Duodenal mucosa (tissue), 2 donors: ENCODE measurements at regions not wholly inside any gene's neighbourhood (a gene's known extent, or its start where the extent isn't known, plus 50 kb on each side); places are given as distances from the start of the nearest gene placed in this dataset.

Experiments used
- H3K27ac ChIP-seq: one replicate; pipeline ENCODE4 v1.7.0; 2013; ENCODE audit warnings: low read depth, low read length
- H3K27me3 ChIP-seq, 2 donors: one replicate each; pipeline ENCODE4 v1.7.0; 2013; ENCODE audit warnings: low read length in 2 of 2, control low read depth in 1 of 2; ENCODE audit not compliant: insufficient read depth in 2 of 2, control insufficient read depth in 1 of 2
- H3K36me3 ChIP-seq, 2 donors: one replicate each; pipeline ENCODE4 v1.7.0; 2013; ENCODE audit warnings: low read length in 2 of 2, control low read depth in 1 of 2; ENCODE audit not compliant: insufficient read depth in 2 of 2, control insufficient read depth in 1 of 2
- H3K4me1 ChIP-seq, 2 donors: one replicate each; pipeline ENCODE4 v1.7.0; 2013; ENCODE audit warnings: low read length in 2 of 2, control low read depth in 1 of 2; ENCODE audit not compliant: insufficient read depth in 2 of 2, control insufficient read depth in 1 of 2
- H3K4me3 ChIP-seq, 2 donors: one replicate each; pipeline ENCODE4 v1.7.0; 2013; ENCODE audit warnings: low read length in 2 of 2, low read depth in 1 of 2
- H3K9ac ChIP-seq, 2 donors: one replicate each; pipeline ENCODE4 v1.7.0; 2013; ENCODE audit warnings: low read length in 2 of 2, low read depth in 1 of 2
- H3K9me3 ChIP-seq, 2 donors: one replicate each; pipeline ENCODE4 v1.7.0; 2013; ENCODE audit warnings: low read length in 2 of 2, control low read depth in 1 of 2; ENCODE audit not compliant: control insufficient read depth in 1 of 2

DNA sequence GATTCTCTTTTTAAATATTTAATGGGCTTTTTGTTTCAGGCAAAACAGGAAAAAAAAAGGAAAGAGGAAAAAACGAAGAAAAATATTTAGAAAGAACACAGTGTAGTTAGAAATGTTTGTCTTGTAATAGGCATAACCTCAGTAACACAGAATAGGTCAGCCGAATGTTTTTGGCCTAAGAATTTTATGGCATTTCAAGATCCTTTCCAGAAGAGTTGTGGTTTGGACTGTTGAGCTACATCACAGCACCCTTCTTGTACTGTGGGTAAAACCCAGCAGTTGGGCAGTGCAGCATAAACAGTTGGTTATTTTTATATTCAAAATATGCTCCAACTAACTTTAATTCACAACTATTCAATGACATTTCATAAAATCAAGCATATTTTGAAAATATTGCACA lies 474.4 kb upstream of the AGTR1 start:
- no peak overlapping the region for H3K4me3 ChIP-seq
- H3K9me3 ChIP-seq, result no peaks in the 10 kb centered on the region
- H3K4me1 ChIP-seq, result no peaks in the 10 kb centered on the region
- no peaks in the 10 kb centered on the region for H3K36me3 ChIP-seq
- H3K27me3 ChIP-seq, result no peaks in the 10 kb centered on the region
- H3K9ac ChIP-seq, result no peak overlapping the region
- no peak overlapping the region for H3K27ac ChIP-seq

DNA sequence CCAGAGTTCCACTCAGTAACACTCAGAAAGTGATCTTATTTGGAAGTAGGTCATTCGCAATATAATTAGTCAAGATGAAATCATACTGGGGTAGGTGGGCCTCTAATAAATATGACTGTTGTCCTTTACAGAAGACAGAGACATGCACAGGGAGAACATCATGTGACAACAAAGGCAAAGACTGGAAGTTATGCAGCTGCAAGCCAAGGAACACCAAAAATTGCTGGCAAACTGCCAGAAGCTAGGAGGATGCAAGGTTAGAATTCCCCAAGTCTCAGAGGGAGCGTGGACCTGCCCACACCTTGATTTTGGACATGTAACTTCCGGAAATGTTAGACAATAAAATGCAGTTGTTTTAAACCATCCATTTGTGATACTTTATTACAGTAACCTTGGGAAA lies 471.5 kb upstream of the AGTR1 start:
- H3K4me3 ChIP-seq, result no peak overlapping the region
- no peak overlapping the region for H3K9ac ChIP-seq
- no peaks in the 10 kb centered on the region for H3K9me3 ChIP-seq
- no peaks in the 10 kb centered on the region for H3K36me3 ChIP-seq
- no peaks in the 10 kb centered on the region for H3K4me1 ChIP-seq
- no peaks in the 10 kb centered on the region for H3K27me3 ChIP-seq
- no peak overlapping the region for H3K27ac ChIP-seq

DNA sequence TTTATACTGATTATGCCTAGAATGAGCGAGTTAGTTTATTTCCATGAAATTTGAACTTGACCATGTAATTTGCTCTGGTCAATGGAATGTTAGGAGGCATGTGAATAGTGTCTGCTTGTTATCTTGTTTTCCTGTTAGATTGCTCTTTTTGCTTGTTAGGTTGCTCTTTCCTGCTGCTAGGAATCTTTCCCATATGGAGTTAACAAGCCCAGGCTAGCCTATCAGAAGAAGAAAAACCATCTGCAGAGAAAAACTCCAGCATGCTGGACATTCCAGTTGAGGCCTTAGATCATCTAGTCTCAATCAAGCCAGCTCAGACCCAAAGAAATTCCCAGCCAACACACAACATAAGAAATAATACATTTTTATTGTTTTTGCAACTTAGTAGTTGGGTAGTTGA lies 470.2 kb upstream of the AGTR1 start:
- Histone ChIP-seq H3K9ac (no peak overlapping the region), H3K27ac (no peak overlapping the region), H3K4me1 (no peaks in the 10 kb centered on the region), H3K27me3 (no peaks in the 10 kb centered on the region), H3K4me3 (no peak overlapping the region), H3K36me3 (no peaks in the 10 kb centered on the region), H3K9me3 (no peaks in the 10 kb centered on the region)

DNA sequence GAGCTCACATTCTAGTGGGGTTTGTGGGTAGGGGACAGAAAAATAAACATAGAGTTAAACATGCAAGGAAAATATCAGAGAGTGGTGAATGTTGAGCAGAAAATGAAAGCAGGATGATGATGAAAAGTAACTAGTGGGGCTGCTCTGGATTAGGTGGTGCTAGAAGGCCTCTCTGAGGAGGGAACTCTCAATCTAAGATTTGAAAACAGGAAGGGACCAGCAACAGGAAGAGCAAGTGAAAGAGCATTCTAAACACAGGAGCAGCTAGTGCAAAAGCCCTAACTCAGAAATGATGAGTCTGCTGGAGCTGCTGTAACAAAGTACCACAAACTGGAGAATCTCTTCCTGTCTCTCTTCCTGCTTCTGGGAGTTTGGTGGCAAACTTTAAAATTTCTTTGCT lies 468.6 kb upstream of the AGTR1 start:
- Histone ChIP-seq H3K9me3 (no peaks in the 10 kb centered on the region), H3K4me1 (no peaks in the 10 kb centered on the region), H3K27me3 (no peaks in the 10 kb centered on the region), H3K9ac (no peak overlapping the region), H3K36me3 (no peaks in the 10 kb centered on the region), H3K4me3 (no peak overlapping the region), H3K27ac (no peak overlapping the region)

DNA sequence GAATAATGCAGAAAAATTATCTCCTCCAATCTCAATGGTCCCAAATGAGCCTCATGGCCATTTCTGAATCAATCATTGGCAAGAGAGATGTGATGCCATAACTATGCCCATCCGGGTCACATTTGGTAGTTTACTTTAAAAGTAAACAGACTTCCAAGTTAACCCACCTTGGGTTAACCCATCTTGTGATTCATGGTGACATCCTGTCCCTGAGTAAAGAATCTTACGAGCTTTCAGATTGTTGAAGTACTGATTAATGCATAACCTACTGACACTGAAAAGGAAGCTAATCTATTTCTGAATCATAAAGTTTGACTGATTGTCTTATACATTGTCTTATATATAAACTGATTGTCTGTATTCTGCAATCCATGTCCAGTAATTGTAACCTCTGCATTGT lies 467.2 kb upstream of the AGTR1 start:
- H3K27ac ChIP-seq, result no peak overlapping the region
- no peak overlapping the region for H3K9ac ChIP-seq
- H3K27me3 ChIP-seq, result no peaks in the 10 kb centered on the region
- H3K36me3 ChIP-seq, result no peaks in the 10 kb centered on the region
- no peaks in the 10 kb centered on the region for H3K9me3 ChIP-seq
- no peak overlapping the region for H3K4me3 ChIP-seq
- no peaks in the 10 kb centered on the region for H3K4me1 ChIP-seq

DNA sequence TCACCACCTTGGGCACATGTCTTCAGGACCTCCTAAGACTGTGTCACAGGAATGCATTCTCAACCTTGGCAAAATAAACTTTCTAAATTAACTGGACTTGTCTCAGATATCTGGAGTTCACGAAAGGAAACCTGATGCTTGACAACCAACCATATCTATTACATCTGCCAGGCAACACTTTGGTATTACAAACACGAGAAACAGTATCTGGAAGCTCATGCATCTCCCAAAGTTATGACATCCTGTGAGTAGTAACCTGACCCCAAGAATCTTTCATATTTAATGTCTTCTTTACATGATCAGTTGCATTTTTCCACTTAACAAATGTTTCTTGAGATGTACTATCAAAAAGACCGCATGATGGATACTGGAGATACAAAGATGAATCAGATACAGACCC lies 465.3 kb upstream of the AGTR1 start:
- Histone ChIP-seq H3K27ac (no peak overlapping the region), H3K9me3 (no peaks in the 10 kb centered on the region), H3K27me3 (no peaks in the 10 kb centered on the region), H3K4me3 (no peak overlapping the region), H3K4me1 (no peaks in the 10 kb centered on the region), H3K9ac (no peak overlapping the region), H3K36me3 (no peaks in the 10 kb centered on the region)

DNA sequence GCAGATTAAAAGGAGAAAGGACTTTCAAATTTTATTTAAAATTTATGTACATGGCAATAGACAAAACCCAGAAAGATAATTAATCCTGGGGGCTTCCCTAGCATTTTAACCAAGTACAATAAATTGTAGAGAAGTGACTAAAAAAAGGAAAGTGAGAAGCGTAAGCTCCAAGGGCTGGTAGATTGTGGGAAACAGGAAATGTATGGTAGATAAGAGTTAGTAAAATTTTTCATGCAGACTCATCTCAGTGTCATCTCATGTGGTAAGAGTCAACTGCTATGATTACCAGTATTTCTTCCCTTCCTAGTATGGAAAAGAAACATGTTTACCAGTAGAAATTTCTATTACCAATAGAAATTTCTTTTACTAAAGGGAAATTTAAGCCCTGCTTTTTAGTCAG lies 464.3 kb upstream of the AGTR1 start:
- Histone ChIP-seq H3K27me3 (no peaks in the 10 kb centered on the region), H3K4me3 (no peak overlapping the region), H3K36me3 (no peaks in the 10 kb centered on the region), H3K27ac (no peak overlapping the region), H3K9ac (no peak overlapping the region), H3K4me1 (no peaks in the 10 kb centered on the region), H3K9me3 (no peaks in the 10 kb centered on the region)

DNA sequence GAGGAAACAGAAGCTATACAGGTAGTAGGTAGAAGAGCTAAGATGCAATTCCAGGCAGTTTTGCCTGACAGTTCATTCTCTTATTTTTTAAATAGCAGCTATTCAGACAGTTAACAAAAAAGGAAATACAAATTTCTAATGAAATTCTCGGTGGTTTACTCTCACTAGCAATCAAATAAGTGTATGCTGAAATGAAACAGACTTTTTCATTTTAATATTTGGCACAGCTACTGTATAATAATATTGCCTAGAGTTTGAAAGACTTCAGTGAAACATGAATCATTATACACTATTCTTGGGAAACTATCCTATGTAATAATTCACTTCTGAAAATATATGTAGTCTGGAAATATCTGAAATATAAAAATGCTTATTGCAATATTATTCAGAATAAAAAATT lies 463.2 kb upstream of the AGTR1 start:
- Histone ChIP-seq H3K4me3 (no peak overlapping the region), H3K9ac (no peak overlapping the region), H3K4me1 (no peaks in the 10 kb centered on the region), H3K27ac (no peak overlapping the region), H3K27me3 (no peaks in the 10 kb centered on the region), H3K36me3 (no peaks in the 10 kb centered on the region), H3K9me3 (no peaks in the 10 kb centered on the region)

DNA sequence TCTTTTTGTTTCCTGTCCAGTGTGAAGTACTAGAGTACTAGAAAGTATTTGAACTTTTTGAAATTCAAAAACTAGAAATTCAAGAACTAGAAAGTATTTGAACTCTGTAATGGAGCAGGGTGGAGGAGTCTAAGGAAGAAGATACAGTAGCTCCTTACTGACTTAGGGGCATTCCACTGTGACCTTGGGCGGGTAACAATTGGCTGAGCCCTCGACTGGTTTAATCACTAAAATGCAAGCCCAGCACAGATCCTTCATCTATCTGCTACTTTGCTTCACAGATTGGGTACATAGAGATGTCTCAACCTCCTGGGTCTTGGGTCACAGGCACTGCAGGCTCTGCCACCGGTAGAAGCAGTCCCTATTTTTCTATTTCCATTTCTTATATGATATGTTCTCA lies 462.1 kb upstream of the AGTR1 start:
- Histone ChIP-seq H3K4me1 (no peaks in the 10 kb centered on the region), H3K9ac (no peak overlapping the region), H3K36me3 (no peaks in the 10 kb centered on the region), H3K27ac (no peak overlapping the region), H3K27me3 (no peaks in the 10 kb centered on the region), H3K9me3 (no peaks in the 10 kb centered on the region), H3K4me3 (no peak overlapping the region)

DNA sequence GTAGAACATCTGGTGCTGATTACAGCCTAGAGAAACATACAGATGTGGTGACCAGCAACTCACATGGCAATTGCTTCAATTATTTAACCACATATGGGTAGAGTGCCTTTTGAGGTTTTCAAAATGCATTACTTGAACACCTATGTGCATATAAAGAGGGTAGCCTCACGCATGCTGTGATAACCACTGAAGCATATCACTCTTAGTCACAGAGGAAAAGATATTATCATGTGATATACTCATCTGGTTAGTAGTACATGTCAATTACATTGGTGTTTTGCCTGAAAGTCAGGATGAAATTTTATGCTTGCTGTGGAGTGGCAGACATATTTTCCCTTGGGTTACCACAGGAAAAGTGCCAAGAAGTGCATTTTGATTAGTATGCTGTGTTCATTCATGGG lies 459.3 kb upstream of the AGTR1 start:
- Histone ChIP-seq H3K27me3 (no peaks in the 10 kb centered on the region), H3K4me3 (no peak overlapping the region), H3K27ac (no peak overlapping the region), H3K4me1 (no peaks in the 10 kb centered on the region), H3K9ac (no peak overlapping the region), H3K36me3 (no peaks in the 10 kb centered on the region), H3K9me3 (no peaks in the 10 kb centered on the region)

DNA sequence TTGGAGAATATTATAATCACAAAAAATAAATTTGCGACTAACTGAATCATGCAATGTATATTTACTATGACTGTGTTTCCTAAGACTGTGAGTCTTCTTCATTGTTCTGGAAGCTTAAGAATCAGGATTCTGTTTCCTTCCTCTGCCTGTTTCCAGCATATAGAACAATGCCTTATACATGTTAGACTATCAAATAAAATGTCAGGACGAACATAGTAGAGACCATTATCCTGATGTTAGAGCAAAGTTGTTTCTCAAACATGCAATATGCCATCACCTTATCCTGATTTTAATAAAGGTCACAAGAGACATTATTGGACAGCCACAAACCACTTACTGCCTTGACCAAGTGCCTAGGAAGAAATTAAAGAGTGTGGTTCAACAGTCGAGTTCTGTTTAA lies 457.4 kb upstream of the AGTR1 start:
- no peak overlapping the region for H3K9ac ChIP-seq
- no peaks in the 10 kb centered on the region for H3K9me3 ChIP-seq
- no peak overlapping the region for H3K27ac ChIP-seq
- no peaks in the 10 kb centered on the region for H3K36me3 ChIP-seq
- no peaks in the 10 kb centered on the region for H3K4me1 ChIP-seq
- no peak overlapping the region for H3K4me3 ChIP-seq
- no peaks in the 10 kb centered on the region for H3K27me3 ChIP-seq
